PC-9 (cell line): ENCODE measurements at regions not wholly inside any gene's neighbourhood (a gene's known extent, or its start where the extent isn't known, plus 50 kb on each side); places are given as distances from the start of the nearest gene placed in this dataset.

Experiments used
- EZH2 ChIP-seq: fragments of 200-600 bp; sonication (generic); IDR thresholded peaks from 2 replicates; pipeline ENCODE4 v1.8.0; 2017; ENCODE audit warnings: antibody characterized with exemption, low read depth
- TF ChIP-seq, protein P1 (sequence below): fragments of 200-600 bp; sonication (generic); conservative IDR thresholded peaks from 2 replicates; pipeline ENCODE4 v1.6.1; 2017; ENCODE audit warnings: mixed run types, antibody characterized with exemption, mild to moderate bottlenecking, moderate library complexity

DNA sequence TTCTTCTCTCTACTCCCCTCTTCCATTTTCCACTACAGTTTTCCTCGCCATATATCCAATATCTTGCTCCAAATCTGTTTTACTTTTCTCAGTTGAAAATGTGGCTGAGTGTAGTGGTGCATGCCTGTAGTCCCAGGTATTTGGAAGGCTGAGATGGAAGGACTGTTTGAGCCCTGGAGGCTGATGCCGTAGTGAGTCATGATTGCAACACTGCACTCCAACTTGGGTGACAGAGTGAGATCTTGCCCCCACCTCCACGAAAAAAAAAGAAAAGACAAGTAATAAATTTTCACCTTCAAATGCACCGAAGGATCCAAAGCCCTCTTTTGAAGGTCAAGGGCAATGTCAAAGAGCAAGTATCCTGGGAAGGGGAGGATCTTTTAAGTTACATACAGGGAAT, 592.3 kb downstream of the TMEM114 start:
- TF ChIP-seq, protein P1, sequence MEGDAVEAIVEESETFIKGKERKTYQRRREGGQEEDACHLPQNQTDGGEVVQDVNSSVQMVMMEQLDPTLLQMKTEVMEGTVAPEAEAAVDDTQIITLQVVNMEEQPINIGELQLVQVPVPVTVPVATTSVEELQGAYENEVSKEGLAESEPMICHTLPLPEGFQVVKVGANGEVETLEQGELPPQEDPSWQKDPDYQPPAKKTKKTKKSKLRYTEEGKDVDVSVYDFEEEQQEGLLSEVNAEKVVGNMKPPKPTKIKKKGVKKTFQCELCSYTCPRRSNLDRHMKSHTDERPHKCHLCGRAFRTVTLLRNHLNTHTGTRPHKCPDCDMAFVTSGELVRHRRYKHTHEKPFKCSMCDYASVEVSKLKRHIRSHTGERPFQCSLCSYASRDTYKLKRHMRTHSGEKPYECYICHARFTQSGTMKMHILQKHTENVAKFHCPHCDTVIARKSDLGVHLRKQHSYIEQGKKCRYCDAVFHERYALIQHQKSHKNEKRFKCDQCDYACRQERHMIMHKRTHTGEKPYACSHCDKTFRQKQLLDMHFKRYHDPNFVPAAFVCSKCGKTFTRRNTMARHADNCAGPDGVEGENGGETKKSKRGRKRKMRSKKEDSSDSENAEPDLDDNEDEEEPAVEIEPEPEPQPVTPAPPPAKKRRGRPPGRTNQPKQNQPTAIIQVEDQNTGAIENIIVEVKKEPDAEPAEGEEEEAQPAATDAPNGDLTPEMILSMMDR, result no peak
- TF ChIP-seq EZH2, result no peak
